Kidney (tissue), 13 donors: ENCODE measurements at regions not wholly inside any gene's neighbourhood (a gene's known extent, or its start where the extent isn't known, plus 50 kb on each side); places are given as distances from the start of the nearest gene placed in this dataset.
A peak's percentile ranks its signal among the peaks of the same experiment; 100 is the strongest.

Source experiments
- DNase-seq, 5 donors: peaks; one replicate each; pipeline ENCODE4 v3.0.0-alpha.2; 2013 to 2020
- FAIRE-seq: peaks from 2 replicates; lab custom pipeline; 2012; peaks lifted over from hg19 to GRCh38; lab: Jason Lieb, UNC
- H3K27ac ChIP-seq, 2 donors: one replicate each; pipeline ENCODE4 v1.7.0; 2013; ENCODE audit warnings: low read depth in 2 of 2, low read length in 2 of 2, inconsistent platforms in 1 of 2
- H3K27me3 ChIP-seq: one replicate; pipeline ENCODE4 v1.7.1; 2013; ENCODE audit warnings: low read length, inconsistent platforms; ENCODE audit not compliant: control insufficient read depth, insufficient read depth
- H3K36me3 ChIP-seq, 3 donors: one replicate each; pipeline versions ENCODE4 v1.7.0 to v1.7.1; 2013; ENCODE audit warnings: low read length in 3 of 3, control low read depth in 1 of 3, inconsistent platforms in 1 of 3; ENCODE audit not compliant: insufficient read depth in 3 of 3, control insufficient read depth in 2 of 3
- H3K4me1 ChIP-seq, 3 donors: one replicate each; pipeline versions ENCODE4 v1.7.0 to v1.7.1; 2013; ENCODE audit warnings: low read length in 3 of 3, inconsistent platforms in 1 of 3, low read depth in 1 of 3; ENCODE audit not compliant: control insufficient read depth in 2 of 3, insufficient read depth in 2 of 3
- H3K4me3 ChIP-seq, 3 donors: one replicate each; pipeline versions ENCODE4 v1.7.0 to v1.8.1; 2013; ENCODE audit warnings: low read length in 3 of 3, control low read depth in 1 of 3, inconsistent platforms in 1 of 3
- H3K9ac ChIP-seq, 3 donors: one replicate each; pipeline versions ENCODE4 v1.7.0 to v1.7.1; 2013; ENCODE audit warnings: low read length in 3 of 3, control low read depth in 1 of 3, inconsistent platforms in 1 of 3
- H3K9me3 ChIP-seq, 3 donors: one replicate each; pipeline versions ENCODE4 v1.7.0 to v1.7.1; 2013; ENCODE audit warnings: low read length in 3 of 3, control low read depth in 1 of 3, inconsistent platforms in 1 of 3; ENCODE audit not compliant: control insufficient read depth in 2 of 3, insufficient read depth in 1 of 3
- CTCF ChIP-seq: IDR thresholded peaks from 3 replicates; pipeline ENCODE4 v1.5.1; 2012; ENCODE audit warnings: mild to moderate bottlenecking, moderate library complexity, borderline replicate concordance; ENCODE audit not compliant: insufficient read depth; ENCODE audit errors: extremely low read depth
- intact Hi-C: fragments of 100-400 bp; cut with DNase I; formaldehyde crosslinking; loops from one replicate; pipeline ENCODE4 v1.11.1; 2022
- donor health status: control.
- donor health status: control.
- donor health status: control.
- donor health status: control.
- donor health status: control.
- donor health status: DM: yes; HTN: yes; CAD: no.
- donor health status: Normal renal cell carcinoma (clear cell type).

- Histone ChIP-seq H3K27ac (peak overlapping the region in 1 of 2 donors; percentile 32), H3K4me1 (peaks cover 0 to 5% (median 4%) of the 10 kb centered on the region in 3 donors), H3K4me3 (no peak overlapping the region), H3K27me3 (no peaks in the 10 kb centered on the region), H3K36me3 (no peaks in the 10 kb centered on the region), H3K9ac (no peak overlapping the region), H3K9me3 (no peaks in the 10 kb centered on the region)
- no peak for FAIRE-seq
- DNase-seq, result no peak
- intact Hi-C loops, result no loop called here
- no peak for TF ChIP-seq CTCF
Measured at GRCh38 chrX:39679497-39680157, 418.1 kb downstream of the BCOR start.

GRCh38 chrX:39681885-39682284 lies 415.9 kb downstream of the BCOR start:
- peak in 1 of 5 donors; percentile 34 for DNase-seq

GRCh38 chrX:39682778-39683177 lies 415.0 kb downstream of the BCOR start:
- TF ChIP-seq CTCF, result no peak
- intact Hi-C loops, result no loop called here
- H3K27me3 ChIP-seq, result no peaks in the 10 kb centered on the region
- no peak for DNase-seq
- H3K36me3 ChIP-seq, result no peaks in the 10 kb centered on the region
- H3K4me3 ChIP-seq, result no peak overlapping the region
- FAIRE-seq, result no peak
- no peaks in the 10 kb centered on the region for H3K9me3 ChIP-seq
- no peak overlapping the region for H3K27ac ChIP-seq
- H3K4me1 ChIP-seq, result peaks cover 0 to 5% (median 0%) of the 10 kb centered on the region in 3 donors
- no peak overlapping the region for H3K9ac ChIP-seq

More at GRCh38 chrX:39681885-39682284, 415.9 kb downstream of the BCOR start:
- Histone ChIP-seq H3K4me1 (peaks cover 0 to 5% (median 0%) of the 10 kb centered on the region in 3 donors), H3K4me3 (no peak overlapping the region), H3K36me3 (no peaks in the 10 kb centered on the region), H3K27ac (peak overlapping the region in 1 of 2 donors; percentile 32), H3K27me3 (no peaks in the 10 kb centered on the region), H3K9ac (no peak overlapping the region), H3K9me3 (no peaks in the 10 kb centered on the region)
- intact Hi-C loops, result no loop called here
- no peak for TF ChIP-seq CTCF
- FAIRE-seq, result no peak
